ENCODE measurements at regions not wholly inside any gene's neighbourhood (a gene's known extent, or its start where the extent isn't known, plus 50 kb on each side); places are given as distances from the start of the nearest gene placed in this dataset.
"Not testable (repeated sequence)": the region's sequence is repeated elsewhere in the genome, so short reads cannot be mapped to it uniquely, and the experiment has no call there.

DNA sequence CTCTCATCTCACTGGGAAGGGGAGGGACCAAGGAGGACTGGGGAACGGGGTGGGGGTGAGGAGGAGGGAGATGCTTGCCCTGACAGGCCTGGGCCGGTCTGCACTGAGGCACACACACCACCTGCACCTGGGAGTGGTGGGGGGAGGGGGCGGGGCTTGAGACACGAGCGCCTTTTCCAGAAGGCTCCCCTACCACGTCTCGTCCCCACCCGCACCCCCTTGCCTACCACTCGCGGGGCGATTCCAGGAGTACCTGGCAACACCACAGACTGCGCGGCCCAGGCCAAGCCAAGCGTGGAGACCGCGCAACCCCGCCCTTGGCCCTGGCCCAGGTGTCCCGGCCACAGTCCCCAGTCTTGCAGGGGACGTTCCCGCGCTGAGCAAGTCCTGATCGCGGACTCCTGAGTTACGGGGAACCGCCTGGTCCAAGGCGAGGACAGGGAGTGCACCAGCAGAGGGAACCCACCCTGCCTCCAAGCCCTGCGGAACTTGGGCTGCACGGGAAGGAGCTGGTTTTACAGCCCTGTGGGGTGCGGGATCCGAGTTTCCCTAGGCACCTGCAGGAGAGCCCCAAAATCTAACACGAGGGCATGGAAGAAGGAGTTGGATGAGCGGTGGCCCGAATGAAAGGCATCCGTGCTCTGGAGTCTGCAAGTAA lies 68.1 kb upstream of the SH3GL3 start:
- H3K4me2 ChIP-seq (ENCODE audit: low read length): peak overlapping the region; percentile 73
- peak overlapping the region; percentile 52 for H3K4me3 ChIP-seq (ENCODE audit: low read length)
- H3K4me1 ChIP-seq (ENCODE audit: control insufficient read depth, insufficient read depth, low read length): peaks cover 28% of the 10 kb centered on the region
- peaks cover under 1% of the 10 kb centered on the region for H3K27me3 ChIP-seq (ENCODE audit: control insufficient read depth, insufficient read depth, low read length)
- no peaks in the 10 kb centered on the region for H3K36me3 ChIP-seq (ENCODE audit: insufficient read depth, low read length)
- peak overlapping the region; percentile 9 for H3K9ac ChIP-seq (ENCODE audit: low read depth, low read length)
- H3K9me3 ChIP-seq (replicated peaks; ENCODE audit: low read length): no peaks in the 10 kb centered on the region

DNA sequence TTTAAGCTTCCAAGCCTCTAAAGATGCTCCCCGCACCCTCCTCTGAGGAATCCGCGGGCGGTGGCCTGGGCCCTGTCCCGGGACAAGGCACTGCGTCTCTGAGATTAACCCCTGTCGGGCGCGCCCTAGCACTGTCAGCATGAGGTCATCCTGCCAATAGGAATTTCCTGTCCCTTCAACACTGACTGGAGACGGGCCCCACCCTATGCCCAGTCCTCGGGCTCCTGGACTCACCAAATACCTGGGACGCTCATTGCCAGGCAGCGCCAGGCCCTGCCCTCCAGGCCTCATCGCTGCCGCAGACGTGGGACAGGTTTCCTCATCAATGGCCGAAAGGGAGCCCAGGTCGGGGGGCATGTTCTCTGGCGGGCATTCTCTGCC lies 67.6 kb upstream of the SH3GL3 start:
- Histone ChIP-seq H3K4me1 (ENCODE audit: control insufficient read depth, insufficient read depth, low read length) (peaks cover 28% of the 10 kb centered on the region), H3K4me2 (ENCODE audit: low read length) (peak overlapping the region; percentile 73), H3K36me3 (ENCODE audit: insufficient read depth, low read length) (no peaks in the 10 kb centered on the region), H3K4me3 (ENCODE audit: low read length) (peak overlapping the region; percentile 52), H3K9ac (ENCODE audit: low read depth, low read length) (peak overlapping the region; percentile 20), H3K27me3 (ENCODE audit: control insufficient read depth, insufficient read depth, low read length) (no peaks in the 10 kb centered on the region), H3K9me3 (replicated peaks; ENCODE audit: low read length) (no peaks in the 10 kb centered on the region)

DNA sequence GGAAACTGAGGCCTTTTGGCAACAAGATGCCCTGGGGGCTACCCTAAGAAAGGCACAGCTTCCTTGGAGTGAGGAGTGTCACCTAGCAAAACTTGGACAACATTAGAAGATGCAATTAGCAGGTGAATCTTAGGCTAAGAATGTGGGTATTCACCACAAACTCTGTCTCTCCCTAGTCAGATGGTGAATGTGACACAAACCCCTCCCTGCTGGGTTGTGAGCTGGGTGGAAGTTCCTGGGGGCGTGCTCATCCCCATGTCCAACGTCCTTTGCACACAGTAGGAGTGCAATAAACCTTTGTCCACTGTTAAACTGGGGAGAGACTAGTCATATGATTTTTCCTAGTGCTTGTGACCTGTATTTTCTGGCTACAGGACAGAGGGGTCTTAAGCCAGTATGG lies 67.1 kb upstream of the SH3GL3 start:
- Histone ChIP-seq H3K4me3 (ENCODE audit: low read length) (no peak overlapping the region), H3K27me3 (ENCODE audit: control insufficient read depth, insufficient read depth, low read length) (no peaks in the 10 kb centered on the region), H3K4me1 (ENCODE audit: control insufficient read depth, insufficient read depth, low read length) (peaks cover 28% of the 10 kb centered on the region), H3K9me3 (replicated peaks; ENCODE audit: low read length) (no peaks in the 10 kb centered on the region), H3K9ac (ENCODE audit: low read depth, low read length) (peak overlapping the region; percentile 20), H3K4me2 (ENCODE audit: low read length) (peak overlapping the region; percentile 73), H3K36me3 (ENCODE audit: insufficient read depth, low read length) (no peaks in the 10 kb centered on the region)

DNA sequence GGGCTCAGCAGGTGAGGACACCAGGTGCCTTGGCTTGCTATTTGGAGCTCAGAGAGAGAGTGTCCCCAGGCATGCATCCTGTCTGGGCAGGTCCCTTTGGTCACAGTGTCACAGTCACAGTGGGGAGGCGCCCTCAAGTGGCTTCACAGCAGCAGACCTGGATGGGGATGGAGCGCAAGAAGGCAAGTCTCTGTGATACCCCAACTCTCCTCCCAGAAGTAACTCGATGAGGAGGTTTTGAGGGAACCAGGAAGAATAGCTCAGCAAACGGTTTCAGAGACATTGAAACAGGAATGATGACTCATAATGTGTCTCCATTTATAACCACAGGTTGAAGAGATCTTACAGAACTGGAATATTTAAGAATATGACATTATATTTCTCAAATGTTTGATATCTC lies 66.5 kb upstream of the SH3GL3 start:
- Histone ChIP-seq H3K9me3 (replicated peaks; ENCODE audit: low read length) (no peaks in the 10 kb centered on the region), H3K4me3 (ENCODE audit: low read length) (no peak overlapping the region), H3K36me3 (ENCODE audit: insufficient read depth, low read length) (no peaks in the 10 kb centered on the region), H3K4me2 (ENCODE audit: low read length) (no peak overlapping the region), H3K9ac (ENCODE audit: low read depth, low read length) (no peak overlapping the region), H3K27me3 (ENCODE audit: control insufficient read depth, insufficient read depth, low read length) (no peaks in the 10 kb centered on the region), H3K4me1 (ENCODE audit: control insufficient read depth, insufficient read depth, low read length) (peaks cover 28% of the 10 kb centered on the region)

DNA sequence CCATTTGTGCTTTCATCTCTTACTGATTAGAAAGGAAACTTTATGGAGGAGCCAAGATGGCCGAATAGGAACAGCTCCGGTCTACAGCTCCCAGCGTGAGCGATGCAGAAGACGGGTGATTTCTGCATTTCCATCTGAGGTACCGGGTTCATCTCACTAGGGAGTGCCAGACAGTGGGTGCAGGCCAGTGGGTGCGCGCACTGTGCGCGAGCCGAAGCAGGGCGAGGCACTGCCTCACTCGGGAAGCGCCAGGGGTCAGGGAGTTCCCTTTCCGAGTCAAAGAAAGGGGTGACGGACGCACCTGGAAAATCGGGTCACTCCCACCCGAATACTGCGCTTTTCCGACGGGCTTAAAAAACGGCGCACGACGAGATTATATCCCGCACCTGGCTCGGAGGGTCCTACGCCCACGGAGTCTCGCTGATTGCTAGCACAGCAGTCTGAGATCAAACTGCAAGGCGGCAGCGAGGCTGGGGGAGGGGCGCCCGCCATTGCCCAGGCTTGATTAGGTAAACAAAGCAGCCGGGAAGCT lies 63.5 kb upstream of the SH3GL3 start:
- H3K9me3 ChIP-seq (replicated peaks; ENCODE audit: low read length); H3K36me3 ChIP-seq (ENCODE audit: insufficient read depth, low read length); H3K4me3 ChIP-seq (ENCODE audit: low read length); H3K9ac ChIP-seq (ENCODE audit: low read depth, low read length); H3K27me3 ChIP-seq (ENCODE audit: control insufficient read depth, insufficient read depth, low read length); H3K4me2 ChIP-seq (ENCODE audit: low read length): not testable (repeated sequence)
- peaks cover 22% of the 10 kb centered on the region for H3K4me1 ChIP-seq (ENCODE audit: control insufficient read depth, insufficient read depth, low read length)

DNA sequence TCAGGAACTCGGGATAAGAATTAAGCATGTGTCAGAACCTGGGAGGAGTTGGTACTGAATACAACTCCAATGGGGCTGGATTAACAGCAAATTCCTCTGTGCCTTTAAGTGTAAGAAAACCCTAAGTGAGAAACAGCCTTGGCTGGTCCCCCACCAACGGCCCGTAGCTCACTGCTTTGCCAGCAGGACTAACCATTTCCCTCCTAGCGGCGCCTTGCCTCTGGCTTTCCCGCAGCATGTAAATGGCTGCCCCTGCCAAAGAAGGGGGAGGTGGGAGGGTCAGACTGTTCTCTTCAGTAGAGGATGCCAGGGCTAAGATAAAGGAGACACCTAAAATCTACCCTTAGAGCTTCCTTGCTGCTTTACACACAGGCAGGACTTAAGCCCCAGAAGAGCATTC lies 51.0 kb upstream of the SH3GL3 start:
- peaks cover 28% of the 10 kb centered on the region for H3K27me3 ChIP-seq (ENCODE audit: control insufficient read depth, insufficient read depth, low read length)
- H3K9ac ChIP-seq (ENCODE audit: low read depth, low read length): no peak overlapping the region
- no peak overlapping the region for H3K4me3 ChIP-seq (ENCODE audit: low read length)
- H3K36me3 ChIP-seq (ENCODE audit: insufficient read depth, low read length): no peaks in the 10 kb centered on the region
- no peak overlapping the region for H3K4me2 ChIP-seq (ENCODE audit: low read length)
- H3K4me1 ChIP-seq (ENCODE audit: control insufficient read depth, insufficient read depth, low read length): peaks cover 7% of the 10 kb centered on the region
- no peaks in the 10 kb centered on the region for H3K9me3 ChIP-seq (replicated peaks; ENCODE audit: low read length)
